Activated T-cell treated with anti-CD3 and anti-CD28 coated beads for 24 hours (primary cell): ENCODE measurements at regions not wholly inside any gene's neighbourhood (a gene's known extent, or its start where the extent isn't known, plus 50 kb on each side); places are given as distances from the start of the nearest gene placed in this dataset.
"Not testable (repeated sequence)": the region's sequence is repeated elsewhere in the genome, so short reads cannot be mapped to it uniquely, and the experiment has no call there.

Source experiments
- DNase-seq: peaks from one replicate; pipeline ENCODE4 v3.0.0-alpha.2; 2020; ENCODE audit warnings: low read depth

GRCh38 chr6:120358535-120358934, 975.7 kb downstream of the TBC1D32 start:
- DNase-seq, result not testable (repeated sequence)

- DNase-seq, result no peak
Measured at GRCh38 chr6:120357447-120357846, 976.8 kb downstream of the TBC1D32 start.

DNA sequence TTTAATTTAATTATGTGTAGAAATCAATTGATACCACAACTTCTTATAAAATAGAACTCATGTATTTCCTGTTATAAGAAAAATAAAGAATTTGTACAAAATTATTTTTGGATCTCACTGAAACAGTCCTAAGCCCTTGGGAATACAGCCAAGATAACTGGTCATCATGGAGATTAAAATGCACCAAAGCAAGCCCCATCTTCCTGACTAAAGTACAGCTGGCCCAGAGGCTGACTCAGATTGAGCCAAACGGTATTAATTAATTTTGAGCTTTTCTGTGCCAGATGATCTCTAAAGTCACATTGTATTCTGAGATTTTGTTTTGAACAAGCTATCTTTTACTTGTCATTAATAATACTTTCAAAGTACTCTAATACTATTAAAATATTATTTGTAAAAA, 978.5 kb downstream of the TBC1D32 start:
- no peak for DNase-seq

- DNase-seq, result no peak
Measured at GRCh38 chr6:120354452-120355098, 979.7 kb downstream of the TBC1D32 start.

DNA sequence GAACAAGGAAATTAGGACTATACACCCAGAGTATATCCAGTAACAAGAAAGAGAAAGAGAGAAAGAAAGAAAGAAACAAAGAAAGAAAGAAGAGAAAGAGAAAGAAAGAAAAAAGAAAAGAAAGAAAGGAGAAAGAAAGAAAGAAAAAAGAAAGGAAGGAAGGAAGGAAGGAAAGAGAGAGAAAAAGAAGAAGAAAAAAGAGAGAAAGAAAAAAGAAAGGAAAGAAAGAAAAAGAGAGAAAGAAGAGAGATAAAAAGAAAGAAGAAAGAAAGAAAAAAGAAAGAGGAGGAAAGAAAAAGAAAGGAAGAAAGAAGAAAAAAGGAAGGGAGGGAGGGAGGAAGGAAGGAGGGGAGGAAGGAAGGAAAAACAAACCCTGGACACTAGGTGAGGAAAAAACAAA, 981.8 kb downstream of the TBC1D32 start:
- no peak for DNase-seq

- DNase-seq, result no peak
Measured at GRCh38 chr6:120348926-120349325, 985.4 kb downstream of the TBC1D32 start.

- DNase-seq, result no peak
Measured at GRCh38 chr6:120328521-120328920, 979.0 kb upstream of the MAN1A1 start.

GRCh38 chr6:120320481-120321162, 971.1 kb upstream of the MAN1A1 start:
- DNase-seq, result no peak

DNA sequence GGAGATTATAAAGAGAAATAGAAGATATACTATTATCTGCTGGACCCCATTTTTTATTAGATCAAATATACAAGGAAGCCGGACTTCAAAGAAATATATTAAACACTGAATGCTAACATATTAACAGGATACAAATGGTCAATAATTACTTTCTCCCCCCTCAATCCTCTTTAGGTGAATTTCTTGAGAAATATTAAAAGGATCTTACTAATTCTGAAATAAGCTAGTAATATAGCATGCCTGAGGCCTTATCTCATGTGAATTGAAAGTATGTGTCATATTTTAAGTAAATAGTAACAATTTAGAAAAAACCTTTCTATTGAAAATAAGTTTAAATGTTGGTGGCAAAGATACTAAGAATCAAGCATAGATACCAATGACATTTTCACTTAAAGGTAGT, 954.7 kb upstream of the MAN1A1 start:
- no peak for DNase-seq

- DNase-seq, result no peak
Measured at GRCh38 chr6:120303527-120303926, 954.0 kb upstream of the MAN1A1 start.

DNA sequence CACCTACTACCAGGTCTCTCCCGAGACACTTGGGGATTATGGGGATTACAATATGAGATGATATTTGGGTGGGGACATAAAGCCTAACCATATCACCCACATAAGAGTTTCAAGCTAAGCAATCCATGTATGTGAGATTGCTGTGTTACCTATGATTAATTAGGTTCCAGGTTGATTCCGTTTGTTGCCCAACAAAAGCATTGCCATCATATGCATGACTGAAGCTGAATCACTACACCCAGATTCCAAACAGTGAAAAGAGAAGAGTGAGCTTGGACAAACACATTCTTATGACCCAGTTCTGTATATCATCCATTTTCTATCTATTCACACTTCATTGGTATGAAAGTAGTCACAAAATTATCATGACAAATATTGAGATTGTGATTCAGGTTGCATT, 952.5 kb upstream of the MAN1A1 start:
- no peak for DNase-seq

- DNase-seq, result no peak
Measured at GRCh38 chr6:120290964-120291363, 941.4 kb upstream of the MAN1A1 start.

DNA sequence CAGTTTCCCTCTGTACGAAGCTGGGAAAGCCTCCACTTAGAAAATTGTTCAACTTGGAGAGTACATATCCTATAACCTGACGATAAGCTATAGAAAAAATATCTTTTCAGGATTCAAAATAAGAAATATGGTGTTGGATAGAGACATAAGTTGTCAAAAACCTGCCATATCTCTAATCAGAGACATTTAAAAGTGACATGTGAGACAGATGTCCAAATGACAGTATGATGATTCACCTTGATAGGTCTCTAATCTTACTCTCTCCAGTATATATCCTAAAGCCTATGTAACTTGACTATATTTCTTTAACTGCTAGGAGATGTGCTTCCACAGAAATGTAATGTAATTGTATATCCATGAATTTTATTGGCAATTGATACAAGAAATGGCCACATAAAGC, 932.4 kb upstream of the MAN1A1 start:
- DNase-seq, result no peak

GRCh38 chr6:120279466-120280167, 930.1 kb upstream of the MAN1A1 start:
- DNase-seq, result no peak

DNA sequence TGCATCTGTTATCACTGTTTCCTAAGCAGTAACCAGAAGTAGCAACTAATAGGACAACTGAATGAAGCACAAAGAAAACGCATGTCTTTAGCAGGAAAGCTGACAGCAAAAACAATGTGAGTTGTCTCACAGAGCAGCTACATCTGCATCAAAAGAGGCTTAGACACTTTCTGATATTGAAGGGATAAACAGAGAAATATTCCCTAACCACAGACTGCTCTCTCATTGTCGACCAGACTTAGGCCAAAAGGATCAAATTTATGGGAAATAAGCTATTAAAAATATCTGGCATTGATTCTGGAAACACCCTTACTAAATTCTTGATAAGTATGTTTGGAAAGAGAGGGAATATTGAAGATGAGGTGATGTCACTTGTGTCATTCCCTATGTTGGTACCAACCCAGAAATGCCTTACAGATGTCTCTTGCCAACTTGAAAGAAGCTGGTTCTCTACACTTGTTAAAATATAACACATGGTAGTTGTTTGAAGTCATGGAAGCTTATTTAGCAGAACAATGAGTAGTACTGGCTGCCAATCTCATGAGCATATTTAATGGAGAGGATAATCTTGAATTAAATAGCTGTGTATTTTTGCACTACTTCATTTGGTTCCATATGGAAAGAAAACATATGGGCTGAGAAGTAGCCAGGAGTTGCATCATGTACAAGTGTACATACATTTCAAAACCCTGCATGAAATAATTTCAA, 929.3 kb upstream of the MAN1A1 start:
- no peak for DNase-seq

DNA sequence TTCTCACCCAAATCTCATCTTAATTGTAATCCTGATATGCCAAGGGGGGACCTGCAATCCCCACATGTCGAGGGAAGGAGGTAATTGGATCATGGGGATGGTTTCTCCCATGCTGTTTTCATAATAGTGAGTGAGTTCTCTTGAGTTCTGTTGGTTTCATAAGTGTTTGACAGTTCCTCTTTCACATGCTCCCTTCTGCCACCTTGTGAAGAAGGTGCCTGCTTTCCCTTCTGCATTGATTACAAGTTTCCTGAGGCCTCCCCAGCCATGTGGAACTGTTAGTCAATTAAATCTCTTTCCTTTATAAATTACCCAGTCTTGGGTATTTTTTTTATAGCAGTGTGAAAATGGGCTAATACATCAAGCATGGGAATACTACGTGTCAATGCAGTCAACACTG, 925.0 kb upstream of the MAN1A1 start:
- no peak for DNase-seq

DNA sequence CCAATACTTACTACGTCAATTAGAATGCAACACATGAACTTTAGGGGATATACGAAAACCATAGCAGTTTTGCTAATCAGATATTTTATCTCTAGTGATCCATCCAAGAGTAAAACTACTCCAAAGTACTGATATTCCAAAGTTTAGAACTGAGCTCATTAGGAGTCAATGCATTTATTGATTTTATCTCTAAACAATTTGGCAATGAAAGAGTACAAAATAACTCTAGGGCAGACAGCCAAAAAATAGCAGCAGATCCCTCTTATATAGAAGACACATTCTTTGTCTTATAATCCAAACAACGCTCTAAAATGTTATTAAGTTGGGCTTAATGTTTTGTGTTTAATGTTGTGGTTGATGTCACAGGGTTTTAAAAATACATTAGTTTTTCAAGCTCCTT, 923.9 kb upstream of the MAN1A1 start:
- DNase-seq, result no peak

GRCh38 chr6:120272038-120272437, 922.5 kb upstream of the MAN1A1 start:
- no peak for DNase-seq

DNA sequence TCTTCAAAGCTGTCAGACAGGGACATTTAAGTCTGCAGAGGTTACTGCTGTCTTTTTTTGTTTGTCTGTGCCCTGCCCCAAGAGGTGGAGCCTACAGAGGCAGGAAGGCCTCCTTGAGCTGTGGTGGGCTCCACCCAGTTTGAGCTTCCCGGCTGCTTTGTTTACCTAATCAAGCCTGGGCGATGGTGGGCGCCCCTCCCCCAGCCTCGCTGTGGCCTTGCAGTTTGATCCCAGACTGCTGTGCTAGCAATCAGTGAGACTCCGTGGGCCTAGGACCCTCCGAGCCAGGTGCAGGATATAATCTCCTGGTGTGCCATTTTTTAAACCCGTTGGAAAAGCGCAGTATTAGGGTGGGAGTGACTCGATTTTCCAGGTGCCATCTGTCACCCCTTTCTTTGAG, 918.7 kb upstream of the MAN1A1 start:
- not testable (repeated sequence) for DNase-seq

GRCh38 chr6:120262354-120262753, 912.8 kb upstream of the MAN1A1 start:
- no peak for DNase-seq

- DNase-seq, result no peak
Measured at GRCh38 chr6:120260636-120261035, 911.1 kb upstream of the MAN1A1 start.

DNA sequence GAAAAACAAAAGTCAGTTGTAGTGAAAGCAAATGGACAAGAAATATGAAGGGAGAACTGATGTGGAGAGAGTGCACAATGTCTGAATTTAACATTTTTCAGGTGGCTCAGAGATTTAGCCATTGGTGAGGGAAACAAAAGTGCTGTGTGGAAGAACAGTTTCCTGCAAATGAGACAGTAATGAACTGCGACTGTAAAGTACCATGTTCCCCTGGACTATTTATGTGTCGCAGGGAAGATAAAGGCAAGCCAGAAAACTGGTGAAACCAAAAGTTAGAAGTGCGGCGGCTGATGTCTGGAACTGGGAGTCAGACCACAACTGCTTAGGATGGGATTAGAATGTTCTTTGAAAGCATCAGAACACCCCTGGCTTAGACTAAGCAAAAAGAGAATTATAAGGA, 905.1 kb upstream of the MAN1A1 start:
- DNase-seq, result no peak

DNA sequence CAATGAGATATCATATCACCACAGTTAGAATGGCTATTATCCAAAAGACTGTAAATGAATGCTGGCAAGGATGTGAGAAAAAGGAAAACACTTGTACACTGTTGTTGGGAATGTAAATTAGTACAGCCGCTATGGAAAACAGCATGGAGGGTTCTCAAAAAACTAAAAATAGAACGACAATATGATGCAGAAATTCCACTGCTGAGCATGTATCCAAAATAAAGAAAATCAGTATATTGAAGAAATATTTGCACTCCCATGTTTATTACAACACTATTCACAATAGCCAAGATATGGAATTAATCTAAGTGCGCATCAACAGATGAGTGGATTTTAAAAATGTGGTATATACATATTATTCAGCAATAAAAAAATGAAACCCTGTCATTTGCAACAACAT, 898.9 kb upstream of the MAN1A1 start:
- no peak for DNase-seq
